ENCODE measurements at regions not wholly inside any gene's neighbourhood (a gene's known extent, or its start where the extent isn't known, plus 50 kb on each side); places are given as distances from the start of the nearest gene placed in this dataset.
A peak's percentile ranks its signal among the peaks of the same experiment; 100 is the strongest.

DNA sequence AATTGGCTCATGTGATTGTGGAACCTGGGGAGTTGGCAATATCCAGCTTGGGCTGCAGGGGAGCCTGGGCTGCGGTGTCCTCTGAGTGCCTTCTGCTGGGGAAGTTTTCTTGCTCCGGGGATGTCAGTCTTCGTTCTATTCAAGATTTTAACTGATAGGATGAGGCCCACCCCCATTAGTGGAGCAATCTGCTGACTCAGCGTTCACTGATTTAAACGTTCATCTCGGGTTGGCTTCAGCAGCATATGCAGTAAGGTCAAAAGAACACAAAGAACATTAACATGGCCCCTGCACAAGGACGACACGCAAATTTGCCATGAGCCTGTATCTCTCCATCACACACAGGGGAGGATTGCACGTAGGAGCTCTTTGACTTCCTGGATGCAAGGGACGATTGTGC is 360.6 kb upstream of the ADARB2 start:
- Histone ChIP-seq H3K23ac (ENCODE audit: low read depth, low read length, poor library complexity) (no peak overlapping the region), H3K79me1 (ENCODE audit: low read depth, low read length) (no peaks in the 10 kb centered on the region), H2BK120ac (ENCODE audit: low read depth, low read length) (no peak overlapping the region), H3K4ac (ENCODE audit: low read length) (no peak overlapping the region), H3K9ac (ENCODE audit: low read depth, low read length, poor library complexity) (no peak overlapping the region), H3K27ac (replicated peaks; ENCODE audit: low read length) (no peak overlapping the region), H4K8ac (ENCODE audit: low read depth, low read length) (no peak overlapping the region), H3K27me3 (ENCODE audit: control insufficient read depth in 3 of 3, insufficient read depth in 3 of 3, low read depth in 1 of 3, low read length in 3 of 3) (no peaks in the 10 kb centered on the region), H2AK5ac (ENCODE audit: low read depth, low read length) (no peak overlapping the region), H3K18ac (ENCODE audit: low read length) (no peak overlapping the region), H2BK15ac (ENCODE audit: low read length) (no peak overlapping the region), H2BK12ac (ENCODE audit: low read length) (no peak overlapping the region), H3K36me3 (replicated peaks in 1 of 2; ENCODE audit: control insufficient read depth in 2 of 2, insufficient read depth in 2 of 2, low read length in 2 of 2) (no peaks in the 10 kb centered on the region), H4K91ac (ENCODE audit: low read depth, low read length, poor library complexity) (no peak overlapping the region), H2AFZ (ENCODE audit: low read length) (no peak overlapping the region), H3K4me1 (ENCODE audit: control insufficient read depth in 2 of 2, insufficient read depth in 1 of 2, low read depth in 1 of 2, low read length in 2 of 2) (no peaks in the 10 kb centered on the region), H3K14ac (ENCODE audit: low read length) (no peak overlapping the region), H2BK5ac (ENCODE audit: low read length) (no peak overlapping the region), H3K4me3 (ENCODE audit: low read length in 2 of 2) (no peak overlapping the region), H3K4me2 (ENCODE audit: insufficient read depth, low read length, poor library complexity, severe bottlenecking) (no peak overlapping the region), H3K9me3 (replicated peaks in 1 of 2; ENCODE audit: control insufficient read depth in 2 of 2, insufficient read depth in 1 of 2, low read depth in 1 of 2, low read length in 2 of 2) (peaks cover 0 to 2% of the 10 kb centered on the region in 2 donors)
- no CpG with 5 or more reads among the region's 10 CpGs for WGBS, 2 donors (ENCODE audit: extremely low coverage in 2 of 2, insufficient read length in 2 of 2, insufficient replicate concordance in 1 of 2)
- DNase-seq (ENCODE audit: low spot score): no peak

DNA sequence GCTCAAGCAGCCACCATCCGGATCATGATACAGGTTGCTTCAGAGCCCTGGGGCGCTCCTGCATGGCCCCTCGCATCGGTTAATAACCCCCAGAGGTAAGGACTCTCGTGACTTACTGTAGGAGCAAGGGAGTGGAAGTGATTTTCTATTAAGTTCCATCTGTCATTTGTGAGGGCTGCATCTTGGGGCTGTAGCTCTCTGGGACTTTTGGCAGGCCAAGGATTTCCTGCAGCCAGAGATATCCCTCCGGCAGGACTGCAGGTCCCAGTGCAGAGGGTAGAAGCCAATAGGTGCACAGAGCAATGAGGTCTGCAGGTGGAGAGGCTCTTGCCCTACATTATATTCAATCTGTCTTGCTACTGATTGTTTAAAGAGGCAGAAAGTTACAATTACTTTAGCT is 356.8 kb upstream of the ADARB2 start:
- no peaks in the 10 kb centered on the region for H3K27me3 ChIP-seq (ENCODE audit: control insufficient read depth in 3 of 3, insufficient read depth in 3 of 3, low read depth in 1 of 3, low read length in 3 of 3)
- H2BK5ac ChIP-seq (ENCODE audit: low read length): no peak overlapping the region
- H3K9me3 ChIP-seq (replicated peaks in 1 of 2; ENCODE audit: control insufficient read depth in 2 of 2, insufficient read depth in 1 of 2, low read depth in 1 of 2, low read length in 2 of 2): no peaks in the 10 kb centered on the region
- H3K36me3 ChIP-seq (replicated peaks in 1 of 2; ENCODE audit: control insufficient read depth in 2 of 2, insufficient read depth in 2 of 2, low read length in 2 of 2): no peaks in the 10 kb centered on the region
- H2BK15ac ChIP-seq (ENCODE audit: low read length): no peak overlapping the region
- H2AK5ac ChIP-seq (ENCODE audit: low read depth, low read length): no peak overlapping the region
- no peak overlapping the region for H2BK12ac ChIP-seq (ENCODE audit: low read length)
- no peak overlapping the region for H3K27ac ChIP-seq (replicated peaks; ENCODE audit: low read length)
- no CpG with 5 or more reads among the region's 6 CpGs for WGBS, 2 donors (ENCODE audit: extremely low coverage in 2 of 2, insufficient read length in 2 of 2, insufficient replicate concordance in 1 of 2)
- no peak overlapping the region for H2AFZ ChIP-seq (ENCODE audit: low read length)
- no peak overlapping the region for H3K9ac ChIP-seq (ENCODE audit: low read depth, low read length, poor library complexity)
- no peak overlapping the region for H3K14ac ChIP-seq (ENCODE audit: low read length)
- H4K8ac ChIP-seq (ENCODE audit: low read depth, low read length): no peak overlapping the region
- no peaks in the 10 kb centered on the region for H3K79me1 ChIP-seq (ENCODE audit: low read depth, low read length)
- H3K4me1 ChIP-seq (ENCODE audit: control insufficient read depth in 2 of 2, insufficient read depth in 1 of 2, low read depth in 1 of 2, low read length in 2 of 2): no peaks in the 10 kb centered on the region
- no peak overlapping the region for H3K4me3 ChIP-seq (ENCODE audit: low read length in 2 of 2)
- H3K4ac ChIP-seq (ENCODE audit: low read length): no peak overlapping the region
- no peak overlapping the region for H4K91ac ChIP-seq (ENCODE audit: low read depth, low read length, poor library complexity)
- H3K18ac ChIP-seq (ENCODE audit: low read length): no peak overlapping the region
- no peak for DNase-seq (ENCODE audit: low spot score)
- H3K4me2 ChIP-seq (ENCODE audit: insufficient read depth, low read length, poor library complexity, severe bottlenecking): no peak overlapping the region
- no peak overlapping the region for H3K23ac ChIP-seq (ENCODE audit: low read depth, low read length, poor library complexity)
- H2BK120ac ChIP-seq (ENCODE audit: low read depth, low read length): no peak overlapping the region

DNA sequence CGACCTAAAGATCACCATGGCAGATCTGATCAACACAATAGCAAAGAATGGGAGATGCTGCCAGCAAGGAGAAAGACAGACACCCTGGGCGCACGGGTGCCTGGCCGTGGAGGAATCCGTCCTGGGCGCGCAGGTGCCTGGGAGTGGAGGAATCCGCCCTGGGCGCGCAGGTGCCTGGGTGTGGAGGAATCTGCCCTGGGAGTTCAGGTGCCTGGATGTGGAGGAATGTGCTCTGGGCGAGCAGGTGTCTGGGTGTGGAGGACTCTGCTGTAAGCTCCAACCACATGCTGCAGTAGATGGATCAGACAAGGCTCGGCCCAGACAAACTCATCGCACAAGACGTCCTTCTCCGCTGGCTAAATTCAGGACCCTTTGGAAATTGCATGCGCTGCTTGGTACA is 346.3 kb upstream of the ADARB2 start:
- no CpG with 5 or more reads among the region's 16 CpGs for WGBS, 2 donors (ENCODE audit: extremely low coverage in 2 of 2, insufficient read length in 2 of 2, insufficient replicate concordance in 1 of 2)

DNA sequence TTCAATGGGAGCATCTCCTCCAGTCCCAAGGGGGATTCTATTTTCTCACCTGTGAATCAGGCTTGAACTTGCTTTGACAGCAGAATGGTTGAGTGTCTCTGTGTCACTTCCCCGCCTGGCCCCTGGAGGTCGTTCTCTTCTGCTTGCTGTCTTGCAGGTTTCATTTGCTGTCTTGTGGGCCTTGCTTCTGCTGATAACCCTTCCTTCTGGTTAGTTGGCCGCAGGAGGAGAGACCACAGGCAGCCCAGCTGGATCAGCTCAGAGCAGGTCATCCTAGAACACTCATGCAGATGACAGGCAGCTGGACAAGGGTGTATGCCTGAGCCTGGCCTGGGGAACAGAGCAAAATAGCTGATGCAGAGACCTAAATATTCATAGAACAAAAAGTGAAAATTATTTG is 344.2 kb upstream of the ADARB2 start:
- H2AK5ac ChIP-seq (ENCODE audit: low read depth, low read length): no peak overlapping the region
- no peak overlapping the region for H2BK15ac ChIP-seq (ENCODE audit: low read length)
- H2AFZ ChIP-seq (ENCODE audit: low read length): no peak overlapping the region
- H3K4me1 ChIP-seq (ENCODE audit: control insufficient read depth in 2 of 2, insufficient read depth in 1 of 2, low read depth in 1 of 2, low read length in 2 of 2): peaks cover 0 to 1% of the 10 kb centered on the region in 2 donors
- no peak for DNase-seq (ENCODE audit: low spot score)
- no CpG with 5 or more reads among the region's 3 CpGs for WGBS, 2 donors (ENCODE audit: extremely low coverage in 2 of 2, insufficient read length in 2 of 2, insufficient replicate concordance in 1 of 2)
- H3K4ac ChIP-seq (ENCODE audit: low read length): no peak overlapping the region
- no peak overlapping the region for H3K23ac ChIP-seq (ENCODE audit: low read depth, low read length, poor library complexity)
- H4K91ac ChIP-seq (ENCODE audit: low read depth, low read length, poor library complexity): no peak overlapping the region
- no peaks in the 10 kb centered on the region for H3K27me3 ChIP-seq (ENCODE audit: control insufficient read depth in 3 of 3, insufficient read depth in 3 of 3, low read depth in 1 of 3, low read length in 3 of 3)
- H3K79me1 ChIP-seq (ENCODE audit: low read depth, low read length): no peaks in the 10 kb centered on the region
- no peak overlapping the region for H4K8ac ChIP-seq (ENCODE audit: low read depth, low read length)
- no peak overlapping the region for H3K4me3 ChIP-seq (ENCODE audit: low read length in 2 of 2)
- no peak overlapping the region for H2BK5ac ChIP-seq (ENCODE audit: low read length)
- peak overlapping the region; percentile 20 for H3K18ac ChIP-seq (ENCODE audit: low read length)
- H3K4me2 ChIP-seq (ENCODE audit: insufficient read depth, low read length, poor library complexity, severe bottlenecking): no peak overlapping the region
- no peak overlapping the region for H2BK120ac ChIP-seq (ENCODE audit: low read depth, low read length)
- H3K9me3 ChIP-seq (replicated peaks in 1 of 2; ENCODE audit: control insufficient read depth in 2 of 2, insufficient read depth in 1 of 2, low read depth in 1 of 2, low read length in 2 of 2): no peaks in the 10 kb centered on the region
- no peak overlapping the region for H3K27ac ChIP-seq (replicated peaks; ENCODE audit: low read length)
- H3K36me3 ChIP-seq (replicated peaks in 1 of 2; ENCODE audit: control insufficient read depth in 2 of 2, insufficient read depth in 2 of 2, low read length in 2 of 2): no peaks in the 10 kb centered on the region
- no peak overlapping the region for H3K14ac ChIP-seq (ENCODE audit: low read length)
- H2BK12ac ChIP-seq (ENCODE audit: low read length): no peak overlapping the region
- H3K9ac ChIP-seq (ENCODE audit: low read depth, low read length, poor library complexity): no peak overlapping the region

More for the DNA sequence above, 346.3 kb upstream of the ADARB2 start:
- Histone ChIP-seq H3K9me3 (replicated peaks in 1 of 2; ENCODE audit: control insufficient read depth in 2 of 2, insufficient read depth in 1 of 2, low read depth in 1 of 2, low read length in 2 of 2) (no peaks in the 10 kb centered on the region), H3K79me1 (ENCODE audit: low read depth, low read length) (no peaks in the 10 kb centered on the region), H4K8ac (ENCODE audit: low read depth, low read length) (no peak overlapping the region), H2AK5ac (ENCODE audit: low read depth, low read length) (no peak overlapping the region), H3K14ac (ENCODE audit: low read length) (no peak overlapping the region), H4K91ac (ENCODE audit: low read depth, low read length, poor library complexity) (no peak overlapping the region), H3K27me3 (ENCODE audit: control insufficient read depth in 3 of 3, insufficient read depth in 3 of 3, low read depth in 1 of 3, low read length in 3 of 3) (no peaks in the 10 kb centered on the region), H2BK120ac (ENCODE audit: low read depth, low read length) (no peak overlapping the region), H3K27ac (replicated peaks; ENCODE audit: low read length) (no peak overlapping the region), H2AFZ (ENCODE audit: low read length) (no peak overlapping the region), H2BK12ac (ENCODE audit: low read length) (no peak overlapping the region), H2BK5ac (ENCODE audit: low read length) (no peak overlapping the region), H3K18ac (ENCODE audit: low read length) (no peak overlapping the region), H3K9ac (ENCODE audit: low read depth, low read length, poor library complexity) (no peak overlapping the region), H3K23ac (ENCODE audit: low read depth, low read length, poor library complexity) (no peak overlapping the region), H3K36me3 (replicated peaks in 1 of 2; ENCODE audit: control insufficient read depth in 2 of 2, insufficient read depth in 2 of 2, low read length in 2 of 2) (no peaks in the 10 kb centered on the region), H3K4me1 (ENCODE audit: control insufficient read depth in 2 of 2, insufficient read depth in 1 of 2, low read depth in 1 of 2, low read length in 2 of 2) (peaks cover 0 to 1% of the 10 kb centered on the region in 2 donors), H3K4me3 (ENCODE audit: low read length in 2 of 2) (peak overlapping the region in 1 of 2 donors; percentile 17), H3K4ac (ENCODE audit: low read length) (no peak overlapping the region), H2BK15ac (ENCODE audit: low read length) (no peak overlapping the region), H3K4me2 (ENCODE audit: insufficient read depth, low read length, poor library complexity, severe bottlenecking) (no peak overlapping the region)
- DNase-seq (ENCODE audit: low spot score): no peak
